AG10803 (cell line): ENCODE measurements at regions not wholly inside any gene's neighbourhood (a gene's known extent, or its start where the extent isn't known, plus 50 kb on each side); places are given as distances from the start of the nearest gene placed in this dataset.
A peak's percentile ranks its signal among the peaks of the same experiment; 100 is the strongest.

ENCODE experiments used
- DNase-seq: peaks from one replicate; pipeline ENCODE4 v3.0.0; 2010; ENCODE audit warnings: low read depth
- H3K4me3 ChIP-seq: 2 replicates; pipeline ENCODE4 v1.5.1; 2011; ENCODE audit warnings: mild to moderate bottlenecking, low read length, control low read depth
- CTCF ChIP-seq: conservative IDR thresholded peaks from 2 replicates; pipeline ENCODE4 v1.5.1; 2011; ENCODE audit warnings: mild to moderate bottlenecking, low read length, control low read depth, inconsistent platforms

DNA sequence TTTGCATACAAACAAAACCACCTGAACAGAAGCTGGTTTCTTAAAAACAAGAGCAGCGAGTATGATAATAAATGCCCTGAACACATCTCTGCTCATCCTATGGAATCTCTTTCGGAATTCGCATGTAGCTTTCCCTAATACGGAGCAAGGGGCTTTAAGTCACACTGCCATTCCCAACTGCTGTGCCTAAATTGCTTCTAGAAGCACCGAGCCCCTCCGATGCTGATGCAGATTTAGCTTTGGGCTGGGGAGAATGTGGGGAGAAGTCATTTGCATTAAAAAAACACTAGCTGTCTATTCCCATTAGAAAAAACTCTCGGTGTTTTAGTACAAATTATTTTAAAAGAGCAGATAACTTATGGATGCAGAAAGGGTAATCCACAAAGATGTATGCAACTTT is 76.9 kb downstream of the CD83 start:
- no peak for TF ChIP-seq CTCF
- H3K4me3 ChIP-seq = no peak overlapping the region
- no peak for DNase-seq

DNA sequence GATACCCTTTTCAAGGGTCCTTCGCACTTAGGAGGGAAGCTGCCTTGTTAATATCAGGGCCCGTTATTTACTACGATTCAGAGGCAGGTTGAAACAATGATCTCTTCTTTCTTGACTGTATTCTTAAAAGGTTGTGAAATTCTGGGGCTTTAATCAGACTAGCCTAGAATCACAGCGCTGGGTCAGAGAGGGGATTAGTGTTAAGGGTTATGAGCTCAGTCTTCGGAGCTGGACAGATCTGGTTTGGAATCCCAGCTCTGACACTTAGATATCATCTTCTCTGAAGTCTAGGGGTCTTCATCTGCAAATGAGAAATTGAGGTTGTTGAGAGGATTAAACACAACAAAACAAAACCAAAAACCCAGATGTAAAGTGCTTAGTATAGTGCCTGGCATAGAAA is 77.4 kb downstream of the CD83 start:
- DNase-seq = no peak
- no peak overlapping the region for H3K4me3 ChIP-seq
- TF ChIP-seq CTCF = no peak

- H3K4me3 ChIP-seq = no peak overlapping the region
- DNase-seq = no peak
- TF ChIP-seq CTCF = no peak
Observed at GRCh38 chr6:14196026-14196425, 78.5 kb downstream of the CD83 start.

DNA sequence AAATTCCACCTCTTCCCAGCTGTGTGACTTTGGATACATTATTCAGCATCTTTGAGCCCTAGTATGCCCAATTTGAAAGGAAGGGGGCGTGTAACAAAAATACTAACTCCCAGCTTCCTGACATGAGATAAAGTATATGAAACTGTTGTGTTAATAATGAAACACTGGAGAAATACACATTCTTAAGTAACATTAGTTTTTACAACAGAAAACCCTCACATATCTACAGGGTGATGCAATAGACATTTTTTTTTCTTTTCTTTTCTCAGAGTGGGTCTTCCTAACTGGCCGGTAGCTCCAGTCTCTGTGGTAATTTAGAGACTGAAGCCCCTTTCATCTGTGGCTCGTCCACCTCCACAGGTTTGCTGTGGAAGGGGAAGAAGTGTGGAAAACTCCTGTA is 79.5 kb downstream of the CD83 start:
- no peak for DNase-seq

GRCh38 chr6:14200047-14200446 is 82.5 kb downstream of the CD83 start:
- H3K4me3 ChIP-seq = no peak overlapping the region
- peak; percentile 25 for DNase-seq
- TF ChIP-seq CTCF = no peak

More for the DNA sequence above, 79.5 kb downstream of the CD83 start:
- no peak for TF ChIP-seq CTCF
- no peak overlapping the region for H3K4me3 ChIP-seq

DNA sequence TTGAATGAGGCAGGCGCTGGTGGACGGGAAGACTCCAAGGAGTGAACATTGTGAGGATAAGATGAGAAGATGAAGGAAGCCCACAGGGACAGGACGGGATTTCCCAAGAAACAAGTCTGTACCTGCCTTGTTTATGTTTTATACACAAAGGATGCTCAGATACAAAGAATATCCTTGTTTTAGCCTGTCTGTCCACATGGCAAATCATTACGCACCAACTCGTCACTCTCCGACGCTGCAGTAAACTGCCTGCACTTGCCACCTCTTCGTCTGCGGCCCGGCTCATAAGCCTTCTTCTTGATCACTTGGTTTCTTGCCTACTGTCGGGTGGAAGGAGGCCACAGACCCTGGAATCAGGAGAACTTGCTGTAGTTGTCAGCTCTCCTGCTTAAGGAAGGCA is 85.4 kb downstream of the CD83 start:
- TF ChIP-seq CTCF = no peak
- DNase-seq = no peak
- no peak overlapping the region for H3K4me3 ChIP-seq

DNA sequence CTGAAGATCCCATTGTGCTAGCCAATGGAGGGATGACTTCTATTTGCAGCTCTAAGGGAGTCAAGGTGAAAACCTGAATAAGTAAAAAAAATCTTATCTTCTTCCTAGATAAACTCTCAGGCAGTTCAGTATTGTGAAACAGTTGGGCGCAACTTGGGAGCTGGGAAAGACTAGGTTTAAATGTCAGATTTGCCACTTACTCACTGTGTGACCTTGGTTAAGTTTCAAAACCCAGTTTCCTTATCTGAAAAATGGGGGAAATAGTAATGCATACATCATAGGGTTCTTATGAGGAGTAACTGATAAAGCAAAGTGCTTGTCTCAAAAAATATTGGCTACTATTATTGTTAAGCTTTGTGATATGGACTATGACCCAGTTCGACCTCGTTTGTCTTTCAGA is 88.8 kb downstream of the CD83 start:
- H3K4me3 ChIP-seq = no peak overlapping the region
- no peak for TF ChIP-seq CTCF
- no peak for DNase-seq
